HCT116 (cell line): ENCODE measurements at regions not wholly inside any gene's neighbourhood (a gene's known extent, or its start where the extent isn't known, plus 50 kb on each side); places are given as distances from the start of the nearest gene placed in this dataset.

Source experiments
- ATAC-seq: fragments of 200-7000 bp; cut with Tn5 transposase; 2 replicates; pipeline ENCODE4 v1.9.1; 2020; ENCODE audit warnings: mild to moderate bottlenecking, moderate library complexity
- BruUV-seq: library from RNA; stranded (reverse); fragments of 400-500 nt; replicated peaks from 2 replicates; lab custom pipeline; 2021; lab: Mats Ljungman, UMichigan
- CTCF ChIA-PET: fragments of 300-600 bp; sonication (Branson Sonifier 250); formaldehyde crosslinking; loops from one replicate; lab custom pipeline; 2021; ENCODE audit warnings: antibody characterized with exemption; lab: Charles Lee
- POLR2A ChIA-PET: fragments of 300-600, 350-600 bp; sonication (Branson Sonifier 250); formaldehyde crosslinking; loops from one replicate; lab custom pipeline; 2021; ENCODE audit warnings: antibody characterized with exemption; lab: Charles Lee
- RAD21 ChIA-PET, 2 experiments: fragments of 300-600 bp; sonication (Branson Sonifier 250); formaldehyde crosslinking; loops; one replicate each; lab custom pipeline; 2023; ENCODE audit warnings: low total read pairs in 2 of 2; ENCODE audit not compliant: uncharacterized antibody in 2 of 2, unreplicated experiment in 2 of 2, low non-redundant PET in 1 of 2; lab: Charles Lee
- DNase-seq: peaks from one replicate; pipeline ENCODE4 v3.0.0-alpha.2; 2010; ENCODE audit warnings: low read depth, low spot score
- H2AFZ ChIP-seq: fragments of 200-600 bp; shearing (Covaris generic), sonication (generic); 2 replicates; pipeline ENCODE4 v1.6.1; 2017; ENCODE audit warnings: low read depth, mixed run types, mixed read lengths, antibody characterized with exemption, low read length; ENCODE audit not compliant: poor library complexity, severe bottlenecking
- H3K27ac ChIP-seq: 2 replicates; pipeline ENCODE4 v1.5.1; 2012; ENCODE audit warnings: low read depth, low read length
- H3K27me3 ChIP-seq: fragments of 200-600 bp; sonication (generic); 2 replicates; pipeline ENCODE4 v1.6.1; 2016; ENCODE audit warnings: mixed run types, low read length, mixed read lengths; ENCODE audit not compliant: insufficient read depth
- H3K36me3 ChIP-seq, 2 experiments: fragments of 200-500 bp in 1 of 2; fragments of 200-600 bp in 1 of 2; sonication (Bioruptor generic) in 1 of 2; sonication (generic) in 1 of 2; 2 replicates each; pipeline versions ENCODE4 v1.5.1 to v1.6.1; 2014 to 2016; ENCODE audit warnings: low read length in 2 of 2, inconsistent platforms in 1 of 2, mixed read lengths in 1 of 2, mixed run types in 1 of 2; ENCODE audit not compliant: insufficient read depth in 2 of 2, control insufficient read depth in 1 of 2
- H3K4me1 ChIP-seq, 2 experiments: fragments of 200-600 bp in 1 of 2; sonication (generic) in 1 of 2; 2 replicates each; pipeline versions ENCODE4 v1.5.1 to v1.6.1; 2012 to 2017; ENCODE audit warnings: low read length in 2 of 2, inconsistent platforms in 1 of 2, mild to moderate bottlenecking in 1 of 2, mixed read lengths in 1 of 2, mixed run types in 1 of 2, moderate library complexity in 1 of 2; ENCODE audit not compliant: insufficient read depth in 2 of 2, control insufficient read depth in 1 of 2
- H3K4me2 ChIP-seq: fragments of 200-600 bp; sonication (generic); 2 replicates; pipeline ENCODE4 v1.6.1; 2017; ENCODE audit warnings: mixed run types, low read length, mixed read lengths
- H3K4me3 ChIP-seq, 2 experiments: fragments of 200-600 bp in 1 of 2; sonication (generic) in 1 of 2; replicated peaks in 1 of 2; 2 replicates each; pipeline ENCODE4 v1.5.1; 2011 to 2016; ENCODE audit warnings: low read length in 2 of 2, control low read depth in 1 of 2, low read depth in 1 of 2, mild to moderate bottlenecking in 1 of 2, mixed read lengths in 1 of 2, mixed run types in 1 of 2
- H3K79me2 ChIP-seq: fragments of 200-600 bp; sonication (generic); 2 replicates; pipeline ENCODE4 v1.6.1; 2017; ENCODE audit warnings: mild to moderate bottlenecking, mixed run types, low read length, moderate library complexity, mixed read lengths; ENCODE audit not compliant: insufficient read depth
- H3K9ac ChIP-seq: fragments of 200-600 bp; sonication (generic); 2 replicates; pipeline ENCODE4 v1.6.1; 2016; ENCODE audit warnings: low read length, mixed read lengths
- H3K9me2 ChIP-seq: fragments of 200-600 bp; sonication (generic), shearing (Covaris generic); 2 replicates; pipeline ENCODE4 v1.6.1; 2017; ENCODE audit warnings: mixed run types, mild to moderate bottlenecking, moderate library complexity; ENCODE audit not compliant: insufficient read depth
- H3K9me3 ChIP-seq, 2 experiments: fragments of 200-500 bp in 1 of 2; fragments of 200-600 bp in 1 of 2; sonication (Bioruptor generic) in 1 of 2; sonication (generic) in 1 of 2; 2 replicates each; pipeline ENCODE4 v1.6.1; 2014 to 2017; ENCODE audit warnings: low read length in 2 of 2, mixed read lengths in 2 of 2, inconsistent platforms in 1 of 2, low read depth in 1 of 2, mild to moderate bottlenecking in 1 of 2, mixed run types in 1 of 2, moderate library complexity in 1 of 2; ENCODE audit not compliant: control insufficient read depth in 1 of 2, insufficient read depth in 1 of 2
- H4K20me1 ChIP-seq: fragments of 200-600 bp; sonication (generic), shearing (Covaris generic); 2 replicates; pipeline ENCODE4 v1.6.1; 2017; ENCODE audit warnings: mixed run types, mild to moderate bottlenecking, moderate library complexity; ENCODE audit not compliant: insufficient read depth
- ATF3 ChIP-seq: IDR thresholded peaks from 2 replicates; pipeline ENCODE4 v1.6.1; 2012
- CBX3 ChIP-seq: IDR thresholded peaks from 2 replicates; pipeline ENCODE4 v1.6.1; 2012; ENCODE audit warnings: low read depth
- CEBPB ChIP-seq: IDR thresholded peaks from 2 replicates; pipeline ENCODE4 v1.6.1; 2012; ENCODE audit warnings: low read depth
- CTCF ChIP-seq, 3 experiments: fragments of 200-600 bp in 1 of 3; sonication (generic) in 1 of 3; IDR thresholded peaks in 2 of 3; conservative IDR thresholded peaks in 1 of 3; 2 replicates each; pipeline ENCODE4 v1.5.1; 2012 to 2017; ENCODE audit warnings: low read depth in 2 of 3, low read length in 2 of 3, antibody characterized with exemption in 1 of 3, borderline replicate concordance in 1 of 3, control low read depth in 1 of 3, mild to moderate bottlenecking in 1 of 3, mixed read lengths in 1 of 3, mixed run types in 1 of 3, moderate library complexity in 1 of 3; ENCODE audit not compliant: insufficient read depth in 1 of 3
- ELF1 ChIP-seq: IDR thresholded peaks from 2 replicates; pipeline ENCODE4 v1.6.1; 2012; ENCODE audit warnings: low read depth, borderline replicate concordance
- EZH2 ChIP-seq: fragments of 200-600 bp; sonication (generic); IDR thresholded peaks from 2 replicates; pipeline ENCODE4 v1.6.1; 2017; ENCODE audit warnings: antibody characterized with exemption, mixed run types
- FOSL1 ChIP-seq: IDR thresholded peaks from 2 replicates; pipeline ENCODE4 v1.6.1; 2012; ENCODE audit warnings: low read depth
- JUND ChIP-seq: IDR thresholded peaks from 2 replicates; pipeline ENCODE4 v1.6.1; 2012
- POLR2A ChIP-seq: IDR thresholded peaks from 2 replicates; pipeline ENCODE4 v1.7.0; 2011; ENCODE audit warnings: borderline replicate concordance; ENCODE audit not compliant: insufficient read depth, insufficient read length; ENCODE audit errors: extremely low read depth
- POLR2AphosphoS5 ChIP-seq: IDR thresholded peaks from 2 replicates; pipeline ENCODE4 v1.6.1; 2011; ENCODE audit warnings: mild to moderate bottlenecking, low read depth, low read length, moderate library complexity
- RAD21 ChIP-seq: IDR thresholded peaks from 2 replicates; pipeline ENCODE4 v1.6.1; 2012; ENCODE audit warnings: low read depth, mild to moderate bottlenecking
- SP1 ChIP-seq: IDR thresholded peaks from 2 replicates; pipeline ENCODE4 v1.6.1; 2012; ENCODE audit warnings: low read depth
- SRF ChIP-seq: IDR thresholded peaks from 2 replicates; pipeline ENCODE4 v1.6.1; 2012; ENCODE audit warnings: low read depth
- YY1 ChIP-seq: IDR thresholded peaks from 2 replicates; pipeline ENCODE4 v1.6.1; 2011; ENCODE audit warnings: low read length, low read depth, moderate library complexity, mild to moderate bottlenecking; ENCODE audit not compliant: insufficient replicate concordance; ENCODE audit errors: extremely low read depth
- ZNF274 ChIP-seq: fragments of 200-500 bp; sonication (Bioruptor generic); IDR thresholded peaks from 2 replicates; pipeline ENCODE4 v1.6.1; 2014; ENCODE audit warnings: mild to moderate bottlenecking, low read depth, low read length, inconsistent platforms
- intact Hi-C: fragments of 100-400 bp; cut with micrococcal nuclease; formaldehyde crosslinking; loops from 2 replicates; pipeline ENCODE4 v1.10.0; 2022

DNA sequence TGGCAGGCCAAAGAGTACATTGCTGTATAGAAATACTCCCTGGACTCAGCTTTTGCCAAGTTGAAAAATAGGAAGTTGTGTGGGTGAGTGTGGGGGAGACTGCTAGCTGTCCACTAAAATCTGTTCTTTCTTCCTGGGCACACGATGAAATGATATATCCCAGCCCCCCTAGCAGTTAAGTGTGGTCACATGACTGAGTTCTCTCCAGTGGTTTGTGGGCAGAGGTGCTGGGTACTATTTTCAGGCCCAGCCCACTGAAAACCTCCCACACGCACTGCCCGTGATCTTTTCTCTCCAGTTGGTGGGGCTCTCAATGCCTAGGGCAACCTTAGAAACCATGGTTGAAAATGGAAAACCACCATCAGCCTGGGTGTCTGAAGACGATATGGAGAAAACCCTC is 119.7 kb upstream of the LMO4 start:
- ChIA-PET CTCF (no interaction called here), POLR2A (no interaction called here)
- no peak overlapping the region for H3K4me3 ChIP-seq

GRCh38 chr1:87210151-87210550 is 118.5 kb upstream of the LMO4 start:
- H3K27ac ChIP-seq = no peak overlapping the region
- no TSS peak for BruUV-seq
- intact Hi-C loops = no loop called here
- ATAC-seq = no peak
- TF ChIP-seq ATF3 (no peak), ZNF274 (no peak), YY1 (no peak), CTCF (IDR thresholded peaks at IDR 0.05 in 2 of 3, conservative IDR thresholded peaks at IDR 0.05 in 1 of 3; ENCODE audit: borderline replicate concordance in 1 of 3, insufficient read depth in 1 of 3, low read depth in 2 of 3, low read length in 2 of 3) (no peak)
- H3K79me2 ChIP-seq = no peaks in the 10 kb centered on the region
- no peak overlapping the region for H2AFZ ChIP-seq
- H3K27me3 ChIP-seq = no peaks in the 10 kb centered on the region
- no peaks in the 10 kb centered on the region for H3K9me2 ChIP-seq
- DNase-seq = no peak
- no peaks in the 10 kb centered on the region for H3K36me3 ChIP-seq
- H3K4me2 ChIP-seq = no peak overlapping the region
- no peak overlapping the region for H3K9ac ChIP-seq
- H4K20me1 ChIP-seq = no peaks in the 10 kb centered on the region
- H3K4me3 ChIP-seq = no peak overlapping the region
- ChIA-PET RAD21 (no interaction called here), CTCF (no interaction called here), POLR2A (no interaction called here)
- no peaks in the 10 kb centered on the region for H3K4me1 ChIP-seq
- H3K9me3 ChIP-seq = no peaks in the 10 kb centered on the region

More for the DNA sequence above, 119.7 kb upstream of the LMO4 start:
- no peaks in the 10 kb centered on the region for H3K9me2 ChIP-seq
- H3K36me3 ChIP-seq = no peaks in the 10 kb centered on the region
- no peak overlapping the region for H3K9ac ChIP-seq
- no peaks in the 10 kb centered on the region for H3K9me3 ChIP-seq
- RAD21 ChIA-PET = no interaction called here
- H3K27ac ChIP-seq = no peak overlapping the region
- no peaks in the 10 kb centered on the region for H3K4me1 ChIP-seq
- no peaks in the 10 kb centered on the region for H3K27me3 ChIP-seq
- no peaks in the 10 kb centered on the region for H4K20me1 ChIP-seq
- H3K79me2 ChIP-seq = no peaks in the 10 kb centered on the region
- intact Hi-C loops = no loop called here
- no peak overlapping the region for H3K4me2 ChIP-seq
- TF ChIP-seq EZH2 (no peak), RAD21 (no peak), POLR2AphosphoS5 (no peak), FOSL1 (no peak), CBX3 (no peak), ELF1 (no peak), CEBPB (no peak), JUND (no peak), ZNF274 (no peak), SP1 (no peak), POLR2A (no peak), SRF (no peak)
- H2AFZ ChIP-seq = no peak overlapping the region
- ATAC-seq = no peak
- DNase-seq = no peak
- BruUV-seq = no TSS peak
